Prostate gland (tissue), 2 donors: ENCODE measurements at regions not wholly inside any gene's neighbourhood (a gene's known extent, or its start where the extent isn't known, plus 50 kb on each side); places are given as distances from the start of the nearest gene placed in this dataset.

Experiments used
- CTCF ChIP-seq, 4 experiments: fragments of 200-600 bp in 2 of 4; fragments of 450-650 bp in 2 of 4; sonication (generic) in 2 of 4; IDR thresholded peaks; 1 replicate in 3 of 4; 2 replicates in 1 of 4; pipeline ENCODE4 v1.5.1; 2016 to 2019; ENCODE audit warnings: antibody characterized with exemption in 4 of 4, mild to moderate bottlenecking in 2 of 4, moderate library complexity in 2 of 4
- POLR2AphosphoS5 ChIP-seq: sonication (generic); formaldehyde crosslinking; IDR thresholded peaks from one replicate; pipeline ENCODE4 v1.6.1; 2017; ENCODE audit warnings: antibody characterized with exemption

GRCh38 chr4:170931321-170931720, 841.6 kb upstream of the AADAT start:
- TF ChIP-seq CTCF (IDR thresholded peaks at IDR 0.05) (no peak), POLR2AphosphoS5 (no peak)
